HG03354 (cell line): ENCODE measurements at regions not wholly inside any gene's neighbourhood (a gene's known extent, or its start where the extent isn't known, plus 50 kb on each side); places are given as distances from the start of the nearest gene placed in this dataset.

Experiments used
- ATAC-seq: cut with Tn5 transposase; IDR thresholded peaks from one replicate; pipeline ENCODE4 v1.9.1; 2021; ENCODE audit warnings: mild to moderate bottlenecking; ENCODE audit not compliant: unreplicated experiment, poor library complexity, severe bottlenecking

DNA sequence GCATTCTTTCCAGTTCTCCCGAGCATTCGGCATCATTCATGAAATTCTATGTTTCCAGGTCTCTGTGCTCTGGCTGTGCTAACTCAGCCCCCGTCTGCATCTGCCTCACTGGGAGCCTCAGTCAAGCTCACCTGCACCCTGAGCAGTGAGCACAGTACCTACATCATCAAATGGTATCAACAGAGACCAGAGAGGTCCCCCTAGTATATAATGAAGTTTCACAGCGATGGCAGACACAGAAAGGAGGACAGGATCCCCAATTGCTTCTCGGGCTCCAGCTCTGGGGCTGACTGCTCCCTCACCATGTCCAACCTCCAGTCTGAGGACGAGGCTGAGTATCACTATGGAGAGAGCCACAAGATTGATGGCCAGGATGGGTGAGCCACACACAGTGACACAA is 52.8 kb upstream of the IGLL5 start:
- no peak for ATAC-seq

DNA sequence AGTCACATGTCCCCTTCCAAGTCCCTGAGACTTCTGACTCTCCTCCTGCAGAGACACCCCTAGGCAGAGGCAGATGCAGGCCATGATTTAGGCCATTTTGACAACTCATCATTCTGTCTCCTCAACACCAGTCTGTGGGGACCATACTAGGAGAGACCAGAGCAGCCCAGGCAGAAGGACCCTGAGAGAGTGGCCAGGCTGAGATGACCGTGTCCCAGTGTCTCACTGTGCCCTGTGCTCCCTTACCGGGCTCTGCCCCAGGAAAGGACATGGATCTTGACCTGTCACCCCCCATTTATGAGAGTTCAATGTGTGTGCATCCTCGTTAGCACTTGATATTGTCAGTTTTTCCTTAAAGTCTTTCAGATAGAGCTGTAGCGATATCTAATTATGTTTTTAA is 52.4 kb upstream of the IGLL5 start:
- ATAC-seq: no peak

DNA sequence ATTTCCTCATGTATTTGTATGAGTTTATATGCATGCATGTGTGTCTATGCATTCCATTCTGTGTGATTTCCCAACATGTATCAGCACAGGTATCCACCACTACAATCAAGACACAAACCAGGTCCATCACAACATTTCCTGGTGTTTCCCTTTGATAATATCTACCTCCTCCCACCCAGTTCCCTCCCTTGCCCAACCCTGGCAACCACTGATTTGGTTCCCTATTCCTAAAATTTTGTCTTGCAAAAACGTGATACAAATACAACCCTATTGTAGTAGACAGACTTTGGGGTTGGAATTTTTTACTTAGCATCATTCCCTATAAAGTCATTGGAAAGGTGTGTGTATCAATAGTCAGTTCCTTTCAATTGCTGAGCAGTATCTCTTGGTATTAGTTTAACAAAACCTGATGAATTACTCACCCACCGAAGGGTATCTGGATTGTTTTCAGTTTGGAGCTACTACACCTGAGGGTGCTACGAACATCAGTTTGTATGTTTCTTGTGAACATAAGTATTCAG is 51.8 kb upstream of the IGLL5 start:
- no peak for ATAC-seq

DNA sequence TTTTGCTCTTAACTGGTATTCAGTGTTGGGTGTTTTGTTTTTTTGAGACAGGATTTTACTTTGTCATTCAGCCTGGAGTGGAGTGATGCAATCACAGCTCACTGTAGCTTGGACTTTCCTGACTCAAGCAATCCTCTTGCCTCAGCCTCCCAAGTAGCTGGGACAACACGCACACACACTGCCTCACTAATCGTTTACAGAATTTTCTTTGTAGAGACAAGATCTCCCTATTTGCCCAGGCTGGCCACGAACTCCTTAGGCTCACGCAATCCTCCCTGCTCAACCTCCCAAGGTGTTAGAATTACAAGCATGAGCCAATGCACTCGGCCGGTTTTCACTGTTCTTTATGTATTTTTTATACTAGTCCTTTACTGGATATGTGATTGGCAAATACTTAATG is 51.0 kb upstream of the IGLL5 start:
- no peak for ATAC-seq
